Natural killer cell (primary cell): ENCODE measurements at regions not wholly inside any gene's neighbourhood (a gene's known extent, or its start where the extent isn't known, plus 50 kb on each side); places are given as distances from the start of the nearest gene placed in this dataset.

Experiments used
- ATAC-seq, 3 donors: fragments of 150-1000 bp in 2 of 3; fragments of 200-7000 bp in 1 of 3; cut with Tn5 transposase; 1 replicate in 1 of 3; 2 replicates in 2 of 3; pipeline ENCODE4 v1.10.0; 2021; ENCODE audit warnings: mild to moderate bottlenecking in 2 of 3, moderate library complexity in 2 of 3
- DNase-seq, 2 donors: peaks; one replicate each; pipeline versions ENCODE4 v3.0.0 to v3.0.0-alpha.2; 2013 to 2021; ENCODE audit warnings: mixed read lengths in 1 of 2
- H3K27ac ChIP-seq: one replicate; pipeline ENCODE4 v1.5.1; 2013; ENCODE audit warnings: mild to moderate bottlenecking, low read length
- H3K27me3 ChIP-seq: one replicate; pipeline ENCODE4 v1.6.1; 2013; ENCODE audit warnings: low read length; ENCODE audit not compliant: control insufficient read depth, insufficient read depth
- H3K36me3 ChIP-seq: one replicate; pipeline ENCODE4 v1.6.1; 2013; ENCODE audit warnings: low read length; ENCODE audit not compliant: control insufficient read depth, insufficient read depth
- H3K4me1 ChIP-seq: one replicate; pipeline ENCODE4 v1.6.1; 2013; ENCODE audit warnings: low read length; ENCODE audit not compliant: control insufficient read depth, insufficient read depth
- H3K4me3 ChIP-seq: one replicate; pipeline ENCODE4 v1.5.1; 2013; ENCODE audit warnings: low read length
- H3K9me3 ChIP-seq: one replicate; pipeline ENCODE4 v1.6.1; 2013; ENCODE audit warnings: low read length; ENCODE audit not compliant: control insufficient read depth, insufficient read depth
- H3K27ac Mint-ChIP-seq, 2 donors: one replicate each; pipeline ENCODE4 v1.8.0; 2022; ENCODE audit warnings: mild to moderate bottlenecking in 2 of 2, mixed read lengths in 2 of 2, moderate library complexity in 1 of 2
- H3K27me3 Mint-ChIP-seq, 2 donors: one replicate each; pipeline ENCODE4 v1.8.0; 2022; ENCODE audit warnings: low read depth in 2 of 2, mixed read lengths in 2 of 2
- H3K36me3 Mint-ChIP-seq: one replicate; pipeline ENCODE4 v1.8.0; 2022; ENCODE audit warnings: mixed read lengths
- H3K4me1 Mint-ChIP-seq, 2 donors: one replicate each; pipeline ENCODE4 v1.8.0; 2022; ENCODE audit warnings: mixed read lengths in 2 of 2
- H3K4me3 Mint-ChIP-seq: one replicate; pipeline ENCODE4 v1.8.0; 2022; ENCODE audit warnings: mild to moderate bottlenecking, moderate library complexity, mixed read lengths
- H3K9me3 Mint-ChIP-seq, 2 donors: one replicate each; pipeline ENCODE4 v1.8.0; 2022; ENCODE audit warnings: mixed read lengths in 2 of 2
- CTCF ChIP-seq: fragments of 200-600 bp; IDR thresholded peaks from one replicate; pipeline ENCODE4 v1.8.0; 2022; ENCODE audit warnings: antibody characterized with exemption
- WGBS: methylation state at CpG from one replicate; pipeline ENCODE4 v1.1.7; 2013; ENCODE audit warnings: missing lambda C conversion rate; ENCODE audit not compliant: insufficient coverage; 5-methylcytosine and 5-hydroxymethylcytosine counted together
- intact Hi-C: fragments of 100-400 bp; cut with micrococcal nuclease; formaldehyde crosslinking; loops from one replicate; pipeline ENCODE4 v1.14.2; 2022

DNA sequence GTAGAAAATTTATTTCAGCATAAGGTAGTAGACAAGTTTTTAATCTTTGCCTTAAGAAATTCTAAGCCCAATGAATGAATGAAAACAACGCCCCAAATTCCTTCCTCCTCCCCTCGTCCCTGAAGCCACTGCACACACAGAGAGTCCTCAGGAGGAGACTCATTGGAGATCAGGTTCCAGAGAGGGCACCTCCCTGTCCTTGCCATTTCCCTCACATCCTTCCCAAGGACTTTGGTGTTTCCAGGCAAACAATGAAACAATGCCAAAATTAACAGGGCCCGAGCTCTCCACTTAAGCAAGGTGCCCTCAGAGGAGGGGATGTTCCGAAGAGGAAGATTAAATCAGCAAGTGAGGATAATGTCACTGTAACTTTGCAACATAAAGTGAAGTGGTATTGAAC is 240.7 kb downstream of the DCDC2C start:
- no peak overlapping the region for H3K4me3 Mint-ChIP-seq
- H3K36me3 Mint-ChIP-seq = no peaks in the 10 kb centered on the region
- Histone ChIP-seq H3K4me3 (no peak overlapping the region), H3K4me1 (no peaks in the 10 kb centered on the region), H3K36me3 (no peaks in the 10 kb centered on the region), H3K27ac (no peak overlapping the region), H3K27me3 (no peaks in the 10 kb centered on the region), H3K9me3 (peaks cover 3% of the 10 kb centered on the region)
- no peak for DNase-seq
- 71% methylated on average over 4 of the region's 4 CpGs for WGBS
- H3K9me3 Mint-ChIP-seq = peaks cover 0 to 2% of the 10 kb centered on the region in 2 donors
- no peaks in the 10 kb centered on the region for H3K4me1 Mint-ChIP-seq
- ATAC-seq = no peak
- no peak for TF ChIP-seq CTCF
- intact Hi-C loops = no loop called here
- H3K27ac Mint-ChIP-seq = no peak overlapping the region
- H3K27me3 Mint-ChIP-seq = peaks cover 0 to 3% of the 10 kb centered on the region in 2 donors

- Histone ChIP-seq H3K9me3 (peaks cover 3% of the 10 kb centered on the region), H3K4me3 (no peak overlapping the region), H3K27me3 (no peaks in the 10 kb centered on the region), H3K4me1 (no peaks in the 10 kb centered on the region), H3K27ac (no peak overlapping the region), H3K36me3 (no peaks in the 10 kb centered on the region)
- 84% methylated on average over 3 of the region's 3 CpGs for WGBS
- H3K27ac Mint-ChIP-seq = no peak overlapping the region
- DNase-seq (no peak), ATAC-seq (no peak)
- H3K4me1 Mint-ChIP-seq = no peaks in the 10 kb centered on the region
- H3K36me3 Mint-ChIP-seq = no peaks in the 10 kb centered on the region
- TF ChIP-seq CTCF = no peak
- no peaks in the 10 kb centered on the region for H3K27me3 Mint-ChIP-seq
- no peaks in the 10 kb centered on the region for H3K9me3 Mint-ChIP-seq
- H3K4me3 Mint-ChIP-seq = no peak overlapping the region
- intact Hi-C loops = no loop called here
These were observed 241.5 kb downstream of the DCDC2C start for GRCh38 chr2:3944841-3945240.

DNA sequence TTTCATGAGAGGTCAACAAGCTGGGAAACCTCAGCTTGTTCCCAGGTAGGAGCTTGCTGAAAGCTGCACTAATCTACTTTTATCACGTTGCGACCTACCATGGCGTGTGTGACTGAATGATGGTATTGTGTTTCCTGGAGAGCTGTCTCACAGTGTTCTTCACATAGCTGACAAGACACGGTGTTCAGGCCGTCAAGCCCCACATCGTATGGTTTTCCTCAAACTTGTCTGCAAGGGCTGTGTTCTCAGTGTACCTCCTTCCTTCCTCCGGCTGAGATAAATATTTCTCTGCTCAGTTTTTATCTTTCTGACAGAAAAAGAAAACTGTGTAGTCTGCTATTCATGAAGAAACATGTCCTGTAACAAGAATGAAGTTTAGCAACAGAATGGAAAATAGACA is 244.8 kb downstream of the DCDC2C start:
- H3K4me1 Mint-ChIP-seq = no peaks in the 10 kb centered on the region
- no peaks in the 10 kb centered on the region for H3K4me1 ChIP-seq
- H3K4me3 Mint-ChIP-seq = no peak overlapping the region
- H3K9me3 ChIP-seq = no peaks in the 10 kb centered on the region
- H3K36me3 Mint-ChIP-seq = no peaks in the 10 kb centered on the region
- WGBS = 78% methylated on average over 7 of the region's 7 CpGs
- ATAC-seq (no peak), DNase-seq (no peak)
- no peak for TF ChIP-seq CTCF
- H3K9me3 Mint-ChIP-seq = no peaks in the 10 kb centered on the region
- intact Hi-C loops = no loop called here
- H3K27me3 Mint-ChIP-seq = no peaks in the 10 kb centered on the region
- no peaks in the 10 kb centered on the region for H3K36me3 ChIP-seq
- no peak overlapping the region for H3K27ac Mint-ChIP-seq
- no peaks in the 10 kb centered on the region for H3K27me3 ChIP-seq
- H3K4me3 ChIP-seq = no peak overlapping the region
- H3K27ac ChIP-seq = no peak overlapping the region

DNA sequence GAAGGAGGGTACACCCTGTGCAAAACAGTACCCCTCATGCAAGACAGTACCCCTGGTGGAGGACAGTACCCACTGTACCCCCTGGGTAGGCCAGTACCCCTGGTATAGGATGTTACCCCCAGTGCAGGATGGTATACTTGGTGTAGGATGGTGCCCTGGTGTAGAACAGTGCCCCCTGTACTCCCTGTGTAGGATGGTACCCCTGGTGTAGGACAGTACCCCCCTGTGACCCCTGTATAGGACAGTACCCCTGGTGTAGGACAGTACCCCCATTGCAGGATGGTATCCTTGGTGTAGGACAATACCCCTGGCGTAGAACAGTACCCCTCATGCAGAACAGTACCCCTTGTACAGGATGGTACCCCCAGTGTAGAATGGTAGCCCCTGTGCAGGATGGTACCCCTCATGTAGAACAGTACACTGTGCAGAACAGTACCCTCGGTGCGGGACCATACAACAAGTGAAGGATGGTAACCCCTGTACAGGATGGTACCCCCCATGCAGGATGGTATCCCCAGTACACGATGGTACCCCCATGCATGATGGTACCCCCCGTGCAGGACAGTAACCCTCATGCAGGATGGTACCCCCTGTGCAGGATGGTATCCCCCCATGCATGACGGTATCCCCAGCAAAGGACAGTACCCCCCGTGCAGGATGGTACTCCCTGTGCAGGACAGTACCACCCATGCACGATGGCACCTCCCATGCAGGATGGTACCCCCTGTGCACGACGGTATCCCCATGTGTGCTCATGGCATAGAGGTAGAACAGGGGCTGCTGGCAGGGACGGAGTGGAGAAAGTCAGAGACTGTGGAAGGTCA is 248.0 kb downstream of the DCDC2C start:
- H3K27ac ChIP-seq = no peak overlapping the region
- no peaks in the 10 kb centered on the region for H3K4me1 ChIP-seq
- intact Hi-C loops = no loop called here
- Mint-ChIP-seq H3K27me3 (no peaks in the 10 kb centered on the region), H3K36me3 (no peaks in the 10 kb centered on the region), H3K4me1 (no peaks in the 10 kb centered on the region), H3K9me3 (no peaks in the 10 kb centered on the region), H3K4me3 (no peak overlapping the region), H3K27ac (no peak overlapping the region)
- no peak for TF ChIP-seq CTCF
- H3K4me3 ChIP-seq = no peak overlapping the region
- no peaks in the 10 kb centered on the region for H3K9me3 ChIP-seq
- H3K36me3 ChIP-seq = no peaks in the 10 kb centered on the region
- WGBS = 89% methylated on average over 11 of the region's 11 CpGs
- no peaks in the 10 kb centered on the region for H3K27me3 ChIP-seq
- peak in 1 of 3 donors; percentile 43 for ATAC-seq
- DNase-seq = no peak
